LNCAP (cell line): ENCODE measurements at regions not wholly inside any gene's neighbourhood (a gene's known extent, or its start where the extent isn't known, plus 50 kb on each side); places are given as distances from the start of the nearest gene placed in this dataset.

Experiments
- TF ChIP-seq, protein P1 (sequence below): fragments of 450-650 bp; IDR thresholded peaks from 2 replicates; pipeline ENCODE4 v1.5.1; 2017; ENCODE audit warnings: mild to moderate bottlenecking

DNA sequence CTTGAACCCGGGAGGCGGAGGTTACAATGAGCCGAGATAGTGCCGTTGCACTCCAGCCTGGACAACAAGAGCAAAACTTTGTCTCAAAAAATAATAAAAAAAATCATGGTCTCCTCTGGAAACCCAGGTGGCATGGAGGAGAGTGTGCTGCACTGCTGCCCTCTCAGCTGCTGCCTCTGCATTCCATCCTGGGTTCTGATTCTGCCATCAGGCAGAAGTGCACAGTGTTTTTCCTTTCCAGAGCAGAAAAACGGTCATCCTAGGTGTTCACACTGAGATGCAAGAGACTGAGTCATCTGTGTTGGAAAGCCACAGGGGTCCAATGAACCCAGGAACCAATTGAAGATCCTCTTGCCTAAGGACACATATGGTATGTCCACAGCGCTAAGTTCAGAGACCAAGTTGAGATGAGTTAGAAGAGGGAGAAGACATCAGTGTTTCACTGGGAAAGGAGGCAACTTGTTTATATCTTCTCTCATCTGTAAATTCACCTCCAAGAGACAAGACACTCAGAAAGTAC is 88.8 kb upstream of the DMRT1 start:
- TF ChIP-seq, protein P1, sequence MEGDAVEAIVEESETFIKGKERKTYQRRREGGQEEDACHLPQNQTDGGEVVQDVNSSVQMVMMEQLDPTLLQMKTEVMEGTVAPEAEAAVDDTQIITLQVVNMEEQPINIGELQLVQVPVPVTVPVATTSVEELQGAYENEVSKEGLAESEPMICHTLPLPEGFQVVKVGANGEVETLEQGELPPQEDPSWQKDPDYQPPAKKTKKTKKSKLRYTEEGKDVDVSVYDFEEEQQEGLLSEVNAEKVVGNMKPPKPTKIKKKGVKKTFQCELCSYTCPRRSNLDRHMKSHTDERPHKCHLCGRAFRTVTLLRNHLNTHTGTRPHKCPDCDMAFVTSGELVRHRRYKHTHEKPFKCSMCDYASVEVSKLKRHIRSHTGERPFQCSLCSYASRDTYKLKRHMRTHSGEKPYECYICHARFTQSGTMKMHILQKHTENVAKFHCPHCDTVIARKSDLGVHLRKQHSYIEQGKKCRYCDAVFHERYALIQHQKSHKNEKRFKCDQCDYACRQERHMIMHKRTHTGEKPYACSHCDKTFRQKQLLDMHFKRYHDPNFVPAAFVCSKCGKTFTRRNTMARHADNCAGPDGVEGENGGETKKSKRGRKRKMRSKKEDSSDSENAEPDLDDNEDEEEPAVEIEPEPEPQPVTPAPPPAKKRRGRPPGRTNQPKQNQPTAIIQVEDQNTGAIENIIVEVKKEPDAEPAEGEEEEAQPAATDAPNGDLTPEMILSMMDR = no peak

DNA sequence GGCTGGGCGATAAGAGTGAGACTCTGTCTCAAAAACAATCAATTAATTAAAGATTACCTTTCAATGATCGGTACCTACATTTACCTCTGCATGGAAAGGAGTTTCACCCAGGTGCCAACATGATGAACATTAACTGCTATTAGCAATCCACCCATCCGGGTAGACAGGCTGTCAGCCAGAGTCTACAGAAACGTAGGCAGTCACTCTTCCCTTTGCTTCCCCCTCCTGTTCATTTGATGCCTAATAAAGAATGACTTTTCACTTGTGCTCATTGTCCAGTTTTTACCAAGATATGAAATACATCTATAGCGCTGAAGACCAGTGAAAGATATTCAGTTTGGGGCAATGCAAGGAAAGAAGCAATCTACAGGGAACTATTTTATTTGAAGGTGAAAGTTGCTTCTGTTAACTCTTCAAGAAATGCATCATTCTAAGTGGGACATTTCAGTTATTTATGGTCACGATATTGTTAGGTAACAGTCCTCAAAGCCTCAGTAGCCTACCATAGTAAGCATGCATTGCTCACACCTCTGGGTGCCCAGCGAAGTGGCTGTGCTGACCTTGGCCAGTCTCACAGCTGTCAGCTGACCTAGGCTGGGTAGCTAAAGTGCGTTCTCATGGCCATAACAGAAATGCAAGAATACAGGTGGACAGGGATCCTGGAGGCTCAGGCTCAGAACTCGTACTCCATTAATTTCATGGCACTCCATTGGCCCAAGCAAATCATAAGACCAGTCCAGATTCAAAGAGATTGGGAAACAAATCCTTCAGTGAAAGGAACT is 87.2 kb upstream of the DMRT1 start:
- TF ChIP-seq, protein P1 = no peak

DNA sequence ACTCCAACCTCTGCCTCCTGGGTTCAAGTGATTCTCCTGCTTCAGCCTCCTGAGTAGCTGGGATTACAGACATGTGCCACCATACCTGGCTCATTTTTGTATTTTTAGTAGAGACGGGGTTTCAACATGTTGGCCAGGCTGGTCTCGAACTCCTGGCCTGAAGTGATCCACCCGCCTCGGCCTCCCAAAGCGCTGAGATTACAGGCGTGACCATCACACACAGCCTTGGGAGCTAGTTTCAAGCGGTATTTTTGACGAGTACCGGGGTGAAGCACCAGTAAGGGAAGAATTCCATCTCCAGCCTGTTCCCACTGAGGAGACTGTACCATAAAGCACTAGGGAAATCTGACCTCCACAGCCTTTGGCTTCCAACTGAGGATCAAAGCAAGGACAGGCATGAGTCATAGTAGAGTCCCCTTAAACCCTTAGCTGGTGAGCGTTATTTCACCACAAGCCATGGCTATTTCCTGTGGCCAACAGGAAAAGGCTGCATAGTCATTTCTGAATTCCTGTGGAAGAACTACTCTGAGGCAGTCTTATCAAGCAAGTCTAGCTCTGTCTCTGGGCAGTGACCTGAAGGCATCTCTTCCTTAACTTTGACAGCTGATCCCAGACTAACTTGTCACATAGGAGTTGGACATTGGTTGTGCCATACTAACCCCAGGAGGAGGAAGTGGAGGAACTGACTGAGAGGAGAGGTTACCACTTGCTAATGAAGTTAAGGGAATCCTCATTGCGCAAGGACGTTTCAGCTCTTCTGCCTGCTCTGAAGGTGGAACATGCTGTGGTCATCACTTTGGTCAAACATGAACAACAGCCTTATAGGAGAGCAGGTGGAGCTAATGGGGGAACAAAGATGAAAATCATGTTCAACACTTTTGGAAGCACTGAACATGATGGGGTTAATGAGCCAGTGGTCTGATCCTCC is 85.8 kb upstream of the DMRT1 start:
- TF ChIP-seq, protein P1 = no peak

DNA sequence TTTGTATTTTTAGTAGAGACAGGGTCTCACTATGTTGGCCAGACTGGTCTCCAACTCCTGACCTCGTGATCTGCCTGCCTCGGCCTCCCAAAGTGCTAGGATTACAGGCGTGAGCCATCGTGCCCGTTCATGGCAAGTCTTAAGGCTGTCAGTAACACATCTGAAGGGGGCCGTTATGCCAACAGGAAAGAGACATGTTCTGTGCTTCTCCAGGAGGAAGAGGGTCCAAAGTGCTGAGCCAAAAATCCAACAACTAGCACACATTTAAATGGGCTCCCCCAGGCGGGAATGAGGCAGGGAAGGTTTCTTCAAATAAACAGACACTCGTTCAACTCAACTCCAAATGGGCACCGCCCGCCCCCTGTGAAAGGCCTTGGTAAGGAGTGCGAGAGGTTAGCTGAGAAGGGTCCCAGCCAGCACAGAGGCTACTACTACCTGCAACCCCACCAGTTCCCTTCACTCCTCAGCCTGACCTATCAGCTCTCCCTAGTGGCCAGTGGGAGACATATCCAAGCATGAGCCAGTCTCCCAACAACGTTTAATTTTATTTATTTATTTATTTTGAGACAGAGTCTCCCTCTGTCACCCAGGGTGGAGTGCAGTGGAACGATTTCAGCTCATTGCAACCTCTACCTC is 84.1 kb upstream of the DMRT1 start:
- TF ChIP-seq, protein P1 = peak; percentile 54

DNA sequence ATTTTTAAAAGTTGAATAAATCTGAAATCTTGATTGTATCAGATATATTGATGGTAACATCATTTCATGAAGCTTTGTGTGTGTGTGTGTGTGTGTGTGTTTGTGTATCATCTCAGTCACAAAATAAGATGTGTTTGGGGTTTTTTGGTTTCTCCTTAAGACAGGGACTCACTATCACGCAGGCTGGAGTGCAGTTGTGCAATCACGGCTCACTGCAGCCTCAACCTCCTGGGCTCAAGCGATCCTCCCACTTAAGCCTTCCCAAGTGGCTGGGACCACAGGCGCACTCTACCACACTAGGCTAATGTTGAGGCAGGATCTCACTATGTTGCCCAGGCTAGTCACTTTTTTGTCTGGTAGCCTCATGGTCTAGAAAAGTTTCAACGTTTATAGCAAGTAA is 83.4 kb upstream of the DMRT1 start:
- TF ChIP-seq, protein P1 = no peak

DNA sequence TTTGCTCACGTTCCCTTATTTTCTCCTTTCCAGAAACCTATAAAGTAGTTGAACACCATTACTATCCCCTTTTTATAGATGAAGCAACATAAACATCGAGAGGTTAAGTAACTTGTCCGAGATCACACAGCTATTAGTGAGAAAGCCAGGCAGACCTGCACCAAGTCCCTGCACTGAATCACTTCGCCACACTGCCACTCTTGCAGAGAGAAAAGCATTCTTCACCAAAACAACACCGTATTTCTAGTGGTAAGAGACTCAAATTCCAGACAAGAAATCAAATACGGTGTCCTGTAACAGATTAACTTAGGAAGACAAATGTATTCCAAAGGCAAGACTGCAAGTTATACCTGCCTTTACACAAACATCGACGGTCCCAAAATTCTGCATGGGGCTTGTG is 82.0 kb upstream of the DMRT1 start:
- TF ChIP-seq, protein P1 = no peak

DNA sequence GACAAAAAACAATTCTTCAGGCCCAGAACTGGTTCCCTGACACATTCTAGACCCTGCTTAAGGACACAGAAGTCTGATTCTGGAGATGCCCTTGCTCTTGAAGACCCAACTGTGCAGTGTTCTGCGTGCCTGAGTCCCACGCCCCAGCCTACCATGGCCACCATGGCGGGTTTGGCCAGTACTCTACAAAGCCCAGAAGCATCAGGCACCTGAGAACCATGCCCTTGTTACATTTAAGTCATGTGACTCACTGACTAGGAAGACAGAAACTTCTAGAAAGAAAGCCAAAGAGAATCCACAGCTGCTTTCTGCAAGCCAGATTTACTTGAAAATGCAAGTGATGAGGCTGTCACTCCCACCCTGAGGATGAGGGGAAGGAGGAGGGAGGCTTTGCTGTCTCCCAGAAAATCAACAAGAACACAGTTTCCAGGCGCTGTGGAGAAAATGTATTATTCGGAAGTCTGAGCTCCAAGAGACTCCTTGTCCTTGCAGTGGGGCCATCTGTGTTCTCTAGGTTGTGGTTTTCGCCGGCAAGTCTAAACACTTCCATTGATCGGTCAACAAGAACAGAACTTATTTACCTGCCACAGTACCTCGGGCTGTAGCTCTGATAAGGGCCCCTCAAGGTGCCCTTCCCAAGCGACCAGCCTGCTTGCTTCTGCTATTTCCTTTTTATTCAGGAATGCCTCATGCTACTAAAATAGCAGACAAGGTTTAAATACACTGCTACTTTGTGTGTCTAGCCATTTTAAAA is 81.3 kb upstream of the DMRT1 start:
- TF ChIP-seq, protein P1 = no peak
